Breast epithelium (tissue), 4 donors: ENCODE measurements at regions not wholly inside any gene's neighbourhood (a gene's known extent, or its start where the extent isn't known, plus 50 kb on each side); places are given as distances from the start of the nearest gene placed in this dataset.
"Not testable (repeated sequence)": the region's sequence is repeated elsewhere in the genome, so short reads cannot be mapped to it uniquely, and the experiment has no call there.

Experiments
- DNase-seq, 2 donors: peaks; one replicate each; pipeline ENCODE4 v3.0.0-alpha.2; 2019; ENCODE audit warnings: low spot score in 2 of 2
- H3K27ac ChIP-seq, 2 donors: fragments of 200-600 bp; sonication (generic) in 1 of 2; one replicate each; pipeline ENCODE4 v1.5.1; 2016 to 2019; ENCODE audit warnings: mild to moderate bottlenecking in 1 of 2
- H3K27me3 ChIP-seq, 2 donors: fragments of 200-600 bp; sonication (generic) in 1 of 2; one replicate each; pipeline versions ENCODE4 v1.5.1 to v1.6.0; 2017 to 2019; ENCODE audit warnings: control low read depth in 1 of 2, mild to moderate bottlenecking in 1 of 2
- H3K36me3 ChIP-seq: fragments of 200-600 bp; one replicate; pipeline ENCODE4 v1.5.1; 2019
- H3K4me1 ChIP-seq, 2 donors: fragments of 200-600 bp; sonication (generic); one replicate each; pipeline ENCODE4 v1.5.1; 2016 to 2019; ENCODE audit warnings: control low read depth in 1 of 2
- H3K4me3 ChIP-seq, 3 donors: fragments of 200-600 bp; sonication (generic); 1 replicate in 2 of 3; 2 replicates in 1 of 3; pipeline ENCODE4 v1.5.1; 2016 to 2019; ENCODE audit warnings: mild to moderate bottlenecking in 3 of 3, moderate library complexity in 2 of 3
- H3K9me3 ChIP-seq, 2 donors: fragments of 200-600 bp; sonication (generic) in 1 of 2; one replicate each; pipeline ENCODE4 v1.5.1; 2016 to 2019; ENCODE audit warnings: control low read depth in 1 of 2
- intact Hi-C: fragments of 100-400 bp; cut with DNase I; formaldehyde crosslinking; loops from one replicate; pipeline ENCODE4 v1.15.1; 2023; ENCODE audit warnings: low total_unique reads

DNA sequence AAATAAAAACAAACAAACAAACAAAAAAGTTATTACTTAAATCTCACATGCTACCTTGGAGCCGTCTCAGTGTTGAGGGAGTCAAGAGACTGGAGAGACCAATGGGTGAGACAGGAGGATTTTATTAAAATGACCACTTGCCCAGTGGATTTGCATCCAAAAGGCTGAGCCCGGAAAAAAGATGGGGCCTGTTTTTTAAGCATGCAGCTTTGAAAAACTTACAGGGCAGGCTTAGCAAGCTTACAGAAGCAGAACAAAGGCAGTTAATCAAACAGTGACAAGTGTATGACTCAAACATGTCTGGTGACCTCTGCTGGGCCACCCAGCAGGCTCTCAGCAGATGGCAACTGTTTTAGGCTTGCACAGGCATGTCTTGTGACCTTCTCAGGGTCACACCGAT is 82.5 kb downstream of the POTEH start:
- H3K27me3 ChIP-seq, H3K4me1 ChIP-seq, H3K4me3 ChIP-seq, intact Hi-C loops, DNase-seq, H3K36me3 ChIP-seq, H3K9me3 ChIP-seq, H3K27ac ChIP-seq: not testable (repeated sequence)

DNA sequence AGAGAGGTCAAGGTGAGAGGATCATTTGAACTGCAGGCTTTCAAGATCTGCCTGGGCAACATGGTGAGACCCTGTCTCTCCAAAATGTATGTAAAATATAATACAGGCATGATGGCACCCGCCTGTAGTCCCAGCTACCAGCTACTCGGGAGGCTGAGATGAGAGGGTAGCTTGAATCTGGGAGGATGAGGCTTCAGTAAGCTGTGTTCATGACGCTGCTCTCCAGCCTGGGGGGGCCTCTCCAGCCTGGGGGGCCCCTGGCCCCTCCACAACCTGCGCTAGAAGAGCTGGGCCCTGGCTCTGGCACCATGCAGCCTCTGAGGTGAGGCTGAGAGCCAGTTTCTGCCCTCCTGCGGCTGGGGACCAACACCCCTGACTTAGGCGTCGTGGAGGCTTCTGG is 85.3 kb downstream of the POTEH start:
- DNase-seq: not testable (repeated sequence)

DNA sequence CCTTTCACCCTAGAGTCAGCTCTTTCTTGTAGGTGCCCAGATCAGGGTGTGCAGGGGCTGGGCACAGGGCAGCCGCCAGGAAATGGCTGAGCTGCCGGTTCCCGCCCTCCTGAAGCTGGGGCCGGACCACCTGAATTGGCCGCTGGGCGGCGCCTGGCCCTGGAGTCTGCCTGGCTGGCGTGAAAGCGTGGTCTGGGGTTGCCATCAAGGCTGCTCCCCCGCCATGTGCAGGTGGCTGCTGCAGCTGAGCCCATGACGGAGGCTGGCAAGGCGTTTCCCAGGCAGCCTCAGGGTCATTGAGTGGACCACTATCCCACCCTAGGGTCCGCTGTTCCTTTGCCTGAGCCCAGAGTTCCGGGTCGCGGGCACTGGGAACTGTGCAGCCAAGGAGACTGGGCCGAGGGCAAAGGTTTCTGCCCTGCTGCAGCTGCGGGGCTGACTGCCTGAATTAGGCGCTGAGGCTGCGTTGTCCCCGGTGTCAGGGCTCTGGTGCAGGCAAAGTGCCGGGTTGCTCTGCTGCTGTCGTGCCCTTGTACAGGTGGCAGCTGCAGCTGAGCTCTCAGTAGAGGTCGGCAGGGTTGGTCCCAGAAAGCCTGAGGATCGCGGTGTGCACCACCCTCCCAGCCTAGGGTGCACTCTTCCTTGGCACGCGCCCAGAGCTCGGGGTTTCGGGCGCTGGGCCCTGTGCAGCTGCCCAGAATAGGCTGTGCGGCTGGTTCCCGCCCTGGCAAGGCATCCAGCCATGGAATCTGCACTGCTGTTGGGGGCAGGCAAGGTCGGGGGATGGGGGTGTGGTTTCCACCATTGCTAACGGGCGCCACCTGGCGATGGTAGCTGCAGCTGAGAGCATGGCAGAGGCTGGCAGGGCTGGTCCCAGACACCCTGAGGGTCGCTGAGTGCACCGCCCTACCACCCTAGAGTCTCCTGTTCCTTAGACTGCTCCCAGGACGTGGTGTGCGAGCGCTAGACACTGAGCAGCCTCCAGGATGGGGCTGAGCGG is 86.1 kb downstream of the POTEH start:
- intact Hi-C loops, H3K4me1 ChIP-seq, H3K27ac ChIP-seq, DNase-seq, H3K36me3 ChIP-seq, H3K4me3 ChIP-seq, H3K9me3 ChIP-seq, H3K27me3 ChIP-seq: not testable (repeated sequence)

More for the DNA sequence above, 85.3 kb downstream of the POTEH start:
- H3K36me3 ChIP-seq, intact Hi-C loops, H3K27me3 ChIP-seq, H3K4me1 ChIP-seq, H3K27ac ChIP-seq, H3K9me3 ChIP-seq, H3K4me3 ChIP-seq: not testable (repeated sequence)

DNA sequence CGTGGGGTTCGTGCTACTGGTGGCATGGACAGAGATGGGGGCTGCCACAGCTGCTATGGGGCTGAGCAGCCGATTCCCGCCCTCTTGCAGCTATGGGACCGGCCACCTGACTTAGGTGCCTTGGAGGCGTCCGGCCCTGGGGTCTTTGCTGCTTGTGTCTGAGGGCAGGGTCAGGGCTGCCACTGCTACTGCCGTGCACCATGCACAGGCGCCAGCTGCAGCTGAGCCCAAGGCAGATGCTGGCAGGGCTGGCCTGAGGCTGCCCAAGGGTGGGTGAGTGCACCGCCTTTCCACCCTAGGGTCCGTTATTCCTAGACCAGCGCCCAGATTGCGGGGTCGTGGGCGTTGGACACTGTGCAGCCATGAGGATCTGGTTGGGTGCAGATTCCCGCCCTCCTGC is 86.9 kb downstream of the POTEH start:
- H3K27me3 ChIP-seq, DNase-seq, H3K4me1 ChIP-seq, intact Hi-C loops, H3K27ac ChIP-seq, H3K36me3 ChIP-seq, H3K9me3 ChIP-seq, H3K4me3 ChIP-seq: not testable (repeated sequence)

DNA sequence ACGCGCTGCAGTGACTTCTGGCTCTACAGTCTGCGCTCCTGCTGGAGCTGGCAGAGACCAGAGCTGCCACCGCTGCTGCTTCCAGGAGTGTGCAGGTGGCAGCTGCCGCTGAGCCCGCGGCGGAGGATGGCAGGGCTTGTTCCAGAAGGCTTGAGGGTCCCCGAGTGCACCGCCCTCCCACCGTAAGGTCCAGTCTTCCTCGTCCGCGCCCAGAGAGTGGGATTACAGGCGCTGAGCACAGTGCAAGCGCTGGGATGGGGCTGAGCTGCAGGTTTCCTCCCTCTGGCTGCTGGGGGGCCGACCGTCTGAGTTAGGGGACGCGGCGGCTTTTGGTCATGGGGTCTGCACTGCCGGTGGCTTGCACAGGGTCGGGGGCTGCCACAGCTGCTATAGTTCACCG is 87.3 kb downstream of the POTEH start:
- H3K27me3 ChIP-seq, H3K4me1 ChIP-seq, H3K27ac ChIP-seq, H3K36me3 ChIP-seq, H3K4me3 ChIP-seq, H3K9me3 ChIP-seq, DNase-seq, intact Hi-C loops: not testable (repeated sequence)

DNA sequence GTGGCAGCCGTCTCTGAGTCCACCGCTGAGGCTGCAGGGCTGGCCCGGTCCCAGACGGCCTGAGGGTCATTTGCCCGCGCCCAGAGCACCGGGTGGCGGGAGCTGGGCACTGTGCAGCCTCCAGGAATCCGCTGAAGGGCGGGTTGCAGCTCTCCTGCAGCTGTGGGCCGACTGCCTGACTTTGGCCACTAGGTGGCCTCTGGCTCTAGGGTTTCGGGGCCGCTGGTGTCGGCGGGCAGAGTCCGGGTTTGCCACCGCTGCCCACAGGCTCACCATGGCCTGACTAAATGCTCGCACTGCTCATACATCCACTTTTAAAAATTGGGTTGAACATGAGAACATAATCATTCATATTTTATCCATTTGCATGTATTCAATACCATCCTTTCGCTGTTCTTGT is 87.7 kb downstream of the POTEH start:
- H3K36me3 ChIP-seq, intact Hi-C loops, H3K4me1 ChIP-seq, H3K27me3 ChIP-seq, DNase-seq, H3K27ac ChIP-seq, H3K4me3 ChIP-seq, H3K9me3 ChIP-seq: not testable (repeated sequence)

DNA sequence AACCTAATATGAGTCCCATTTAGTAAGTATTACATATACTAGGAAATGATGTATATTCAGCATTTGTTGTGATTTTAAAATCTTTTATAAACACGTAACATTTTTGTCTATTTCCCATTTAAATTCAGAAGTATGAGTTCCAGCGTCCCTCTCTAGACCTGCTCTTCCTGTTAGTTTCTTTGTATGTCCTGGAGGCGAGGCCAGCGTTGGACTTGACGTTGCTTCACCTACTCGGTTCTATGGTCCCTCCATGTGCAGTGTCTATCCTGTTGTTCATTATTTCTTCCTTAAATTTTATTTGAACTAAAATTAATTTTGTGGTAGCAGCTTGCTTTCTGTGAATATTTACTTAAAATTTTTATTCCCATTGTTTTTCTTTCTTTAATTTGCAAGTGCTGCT is 88.5 kb downstream of the POTEH start:
- H3K36me3 ChIP-seq, H3K27ac ChIP-seq, intact Hi-C loops, H3K4me3 ChIP-seq, H3K4me1 ChIP-seq, H3K27me3 ChIP-seq, H3K9me3 ChIP-seq, DNase-seq: not testable (repeated sequence)

DNA sequence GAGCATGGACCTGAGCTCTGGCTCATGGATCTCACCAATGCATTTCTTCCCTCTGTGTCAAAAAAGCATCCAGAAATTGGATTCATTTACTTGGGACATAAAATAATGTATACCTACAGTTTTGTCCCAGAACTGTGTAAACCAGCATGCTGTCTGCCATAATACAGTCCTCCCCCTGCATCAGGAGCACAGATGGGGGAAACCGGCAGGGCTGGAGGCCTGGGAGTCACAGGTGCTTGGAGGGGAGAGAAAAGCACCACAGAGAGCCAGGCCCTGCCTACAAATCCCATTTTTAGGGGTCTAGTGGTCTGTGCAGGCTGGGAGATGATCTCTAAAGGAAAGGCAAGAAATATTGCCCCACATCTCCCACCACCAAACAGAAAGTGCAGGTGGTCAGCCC is 91.8 kb downstream of the POTEH start:
- DNase-seq, H3K9me3 ChIP-seq, H3K27ac ChIP-seq, H3K36me3 ChIP-seq, H3K4me1 ChIP-seq, intact Hi-C loops, H3K27me3 ChIP-seq, H3K4me3 ChIP-seq: not testable (repeated sequence)

DNA sequence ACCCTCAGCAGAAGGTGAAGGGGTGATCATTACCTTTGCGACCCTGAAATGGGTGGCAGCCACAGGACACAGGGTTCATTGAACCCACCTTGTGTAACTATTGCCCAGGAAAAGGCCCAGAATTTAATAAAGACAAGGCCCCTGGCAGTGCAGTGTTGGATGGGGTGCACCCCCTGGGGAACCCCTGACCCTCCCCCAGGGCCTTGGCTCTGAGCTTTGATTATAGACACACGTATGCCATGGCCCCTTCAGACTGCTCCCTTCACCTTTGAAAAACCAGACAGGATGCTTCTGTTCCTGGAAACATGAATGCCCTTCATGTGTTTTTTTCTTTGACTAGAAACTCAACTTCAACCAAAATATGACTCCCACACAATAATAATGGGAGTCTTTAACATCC is 93.1 kb downstream of the POTEH start:
- H3K36me3 ChIP-seq, H3K27me3 ChIP-seq, H3K4me3 ChIP-seq, H3K27ac ChIP-seq, H3K4me1 ChIP-seq, intact Hi-C loops, H3K9me3 ChIP-seq, DNase-seq: not testable (repeated sequence)

DNA sequence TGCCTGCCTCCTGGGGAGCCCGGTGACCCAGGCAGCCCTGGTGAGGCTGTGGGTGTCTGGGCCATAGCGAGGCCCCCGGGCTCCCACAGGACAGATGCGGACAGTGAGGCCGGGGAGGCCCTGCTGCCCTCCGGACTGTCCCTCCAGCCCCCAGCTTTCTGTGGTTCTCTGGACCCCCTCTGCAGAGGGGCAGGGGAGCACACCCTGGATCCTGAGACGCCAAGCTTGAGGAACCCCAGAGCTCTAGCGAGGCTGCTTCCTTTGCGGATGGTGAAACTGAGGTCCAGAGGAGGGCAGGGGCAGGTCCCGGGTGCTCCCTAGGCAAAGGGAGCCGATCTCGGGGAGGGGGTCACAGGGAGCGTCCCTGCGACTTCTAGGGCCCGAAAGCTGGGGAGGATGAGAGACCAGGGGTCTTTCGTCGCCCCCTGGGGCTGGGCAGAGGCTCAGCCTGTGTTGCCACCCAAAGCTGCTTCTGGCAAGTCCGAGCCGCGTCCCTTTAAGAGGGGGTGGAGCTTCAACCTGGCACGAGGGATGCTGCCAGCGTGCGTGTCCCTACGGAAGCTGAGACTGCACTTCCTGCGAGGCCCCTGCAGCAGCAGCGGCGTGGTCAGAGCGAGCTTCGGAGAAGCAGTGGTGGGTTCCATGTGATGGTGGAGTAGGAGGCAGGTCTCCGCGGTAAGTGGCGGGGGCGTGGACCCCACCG is 94.7 kb downstream of the POTEH start:
- intact Hi-C loops, H3K4me1 ChIP-seq, H3K27me3 ChIP-seq, H3K36me3 ChIP-seq, DNase-seq, H3K4me3 ChIP-seq, H3K27ac ChIP-seq, H3K9me3 ChIP-seq: not testable (repeated sequence)

DNA sequence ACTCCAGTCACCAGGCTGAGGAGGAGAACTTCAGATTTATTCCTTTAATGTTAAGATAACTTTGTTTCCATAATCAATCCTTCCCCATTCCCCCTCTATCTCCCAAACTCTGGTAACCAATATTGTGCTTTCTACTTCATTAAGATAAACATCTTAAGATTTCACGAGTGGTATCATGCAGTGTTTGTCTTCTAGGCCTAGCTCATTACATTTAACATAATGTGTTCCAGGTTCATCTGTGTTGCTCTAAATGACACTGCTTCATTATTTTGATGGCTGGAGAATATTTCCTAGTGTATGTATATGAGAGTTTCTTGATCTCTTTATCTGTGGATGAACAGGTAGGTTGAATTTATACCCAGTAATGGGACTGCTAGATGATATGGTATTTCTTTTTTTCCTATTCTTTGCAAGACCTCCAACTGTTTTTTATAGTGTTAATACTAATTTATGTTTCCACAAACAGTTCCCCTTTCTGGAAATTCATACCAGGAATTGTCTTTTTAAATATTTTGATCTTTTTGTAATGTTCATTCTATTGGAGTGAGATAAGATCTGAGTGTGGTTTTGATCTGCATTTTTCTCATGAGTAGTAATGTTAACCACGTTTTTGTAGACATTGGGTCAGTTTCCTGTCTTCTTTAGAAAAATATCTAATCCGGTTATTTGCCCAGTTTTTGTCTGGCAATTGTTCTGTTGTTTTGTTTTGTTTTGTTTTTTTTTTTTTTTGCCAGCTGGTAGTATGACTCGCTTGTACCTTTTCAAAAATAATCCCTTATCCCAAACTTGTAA is 97.3 kb downstream of the POTEH start:
- H3K4me3 ChIP-seq, H3K4me1 ChIP-seq, intact Hi-C loops, H3K9me3 ChIP-seq, H3K27me3 ChIP-seq, DNase-seq, H3K36me3 ChIP-seq, H3K27ac ChIP-seq: not testable (repeated sequence)

DNA sequence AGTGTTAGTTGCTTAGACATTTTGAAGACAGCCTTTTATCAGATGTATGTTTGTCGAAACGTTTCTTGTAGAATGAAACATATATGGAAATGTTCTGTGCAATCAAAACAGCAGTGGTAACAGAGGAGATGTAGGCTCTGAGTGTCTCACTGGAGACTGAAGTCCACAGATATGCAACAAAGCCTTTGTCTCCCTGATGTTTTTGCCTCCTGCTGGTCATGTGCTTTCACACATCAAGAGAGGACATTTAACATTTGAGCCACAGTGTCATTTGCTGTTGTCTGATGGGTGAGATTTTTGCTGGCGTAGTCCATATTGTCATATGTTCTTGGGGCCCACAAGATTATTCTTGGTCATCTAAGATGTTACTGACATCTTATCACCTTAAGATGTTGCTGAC is 101.7 kb downstream of the POTEH start:
- H3K9me3 ChIP-seq, DNase-seq, H3K27ac ChIP-seq, H3K36me3 ChIP-seq, H3K4me1 ChIP-seq, H3K27me3 ChIP-seq, intact Hi-C loops, H3K4me3 ChIP-seq: not testable (repeated sequence)

DNA sequence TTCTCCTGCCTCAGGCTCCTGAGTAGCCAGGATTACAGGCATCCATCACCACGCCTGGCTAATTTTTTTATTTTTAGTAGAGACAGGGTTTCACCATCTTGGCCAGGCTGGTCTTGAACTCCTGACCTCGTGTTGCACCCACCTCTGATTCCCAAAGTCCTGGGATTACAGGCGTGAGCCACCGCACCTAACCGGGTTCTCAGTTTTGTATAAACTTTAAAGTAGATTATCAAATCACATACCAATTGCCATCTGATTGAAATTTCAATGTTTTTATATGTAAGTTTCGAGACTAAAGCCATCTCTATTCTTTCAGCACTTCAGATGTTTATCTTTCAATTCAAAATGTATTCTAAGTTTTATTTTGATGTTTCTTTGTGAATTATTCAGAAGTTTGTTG is 110.1 kb downstream of the POTEH start:
- H3K9me3 ChIP-seq, H3K27me3 ChIP-seq, H3K4me3 ChIP-seq, intact Hi-C loops, H3K36me3 ChIP-seq, H3K4me1 ChIP-seq, DNase-seq, H3K27ac ChIP-seq: not testable (repeated sequence)
